ENCODE measurements at regions not wholly inside any gene's neighbourhood (a gene's known extent, or its start where the extent isn't known, plus 50 kb on each side); places are given as distances from the start of the nearest gene placed in this dataset.

GRCh38 chr2:77778917-77779316 is 256.7 kb upstream of the LRRTM4 start:
- TF ChIP-seq ATF2 (tag by site-specific recombination; IDR thresholded peaks at IDR 0.05; ENCODE audit: low read depth) (no peak), CTCF (tag by site-specific recombination; IDR thresholded peaks at IDR 0.05) (no peak), ZNF175 (tag by site-specific recombination; IDR thresholded peaks at IDR 0.05) (no peak), ZBTB11 (tag by site-specific recombination; conservative IDR thresholded peaks at IDR 0.05; ENCODE audit: low read depth) (no peak), ZNF266 (tag by site-specific recombination; IDR thresholded peaks at IDR 0.05; ENCODE audit: low read depth) (no peak), ZBTB8A (tag by site-specific recombination; IDR thresholded peaks at IDR 0.05) (no peak), ZNF830 (tag by site-specific recombination; IDR thresholded peaks at IDR 0.05; ENCODE audit: low read depth) (no peak)

All from HEK293 (cell line).